ENCODE measurements at regions not wholly inside any gene's neighbourhood (a gene's known extent, or its start where the extent isn't known, plus 50 kb on each side); places are given as distances from the start of the nearest gene placed in this dataset.

- H2BK120ac ChIP-seq (ENCODE audit: low read depth, low read length): no peak overlapping the region
- no peak overlapping the region for H3K9ac ChIP-seq (ENCODE audit: low read depth, low read length)
- BruUV-seq (replicated peaks): no TSS peak
- H3K27ac ChIP-seq (ENCODE audit: insufficient read depth, low read length): no peak overlapping the region
- no peak overlapping the region for H4K8ac ChIP-seq (ENCODE audit: low read depth in 2 of 2, low read length in 2 of 2)
- no peaks in the 10 kb centered on the region for H3K79me1 ChIP-seq (ENCODE audit: low read depth in 1 of 2, low read length in 2 of 2)
- H4K91ac ChIP-seq (ENCODE audit: insufficient read depth, low read depth, low read length): no peak overlapping the region
- H3K9me1 ChIP-seq (ENCODE audit: insufficient read depth, low read length): no peaks in the 10 kb centered on the region
- WGBS, 2 experiments (ENCODE audit: extremely low coverage in 2 of 2, insufficient read length in 1 of 2): 47% methylated on average over 3 of the region's 13 CpGs; no CpG with 5 or more reads in 1 of the 2 experiments
- H3K36me3 ChIP-seq (ENCODE audit: control insufficient read depth, insufficient read depth, low read length): no peaks in the 10 kb centered on the region
- no peak overlapping the region for H3K4me2 ChIP-seq (ENCODE audit: low read depth, low read length)
- no peak overlapping the region for H3K56ac ChIP-seq (ENCODE audit: extremely low read depth, insufficient read depth, low read length)
- H3K27me3 ChIP-seq (ENCODE audit: control insufficient read depth, insufficient read depth, low read length): no peaks in the 10 kb centered on the region
- intact Hi-C loops (cut with micrococcal nuclease): no loop called here
- H3K18ac ChIP-seq (ENCODE audit: low read depth, low read length): no peak overlapping the region
- H3K14ac ChIP-seq (replicated peaks; ENCODE audit: low read depth, low read length): no peak overlapping the region
- no peak overlapping the region for H2BK20ac ChIP-seq (ENCODE audit: low read depth, low read length)
- DNase-seq (no peak), ATAC-seq (ENCODE audit: low read depth) (no peak)
- no peak overlapping the region for H2AFZ ChIP-seq (replicated peaks; ENCODE audit: low read length, poor library complexity)
- no peak overlapping the region for H4K5ac ChIP-seq (ENCODE audit: low read depth, low read length)
- TF ChIP-seq RCOR1 (IDR thresholded peaks at IDR 0.05; ENCODE audit: insufficient replicate concordance, low read length): no peak
- no peak for TF ChIP-seq MXI1 (IDR thresholded peaks at IDR 0.05; ENCODE audit: borderline replicate concordance, low read depth, low read length)
- no peak for TF ChIP-seq FOS (IDR thresholded peaks at IDR 0.05; ENCODE audit: low read depth, low read length)
- TF ChIP-seq MAFK (IDR thresholded peaks at IDR 0.05; ENCODE audit: low read depth, low read length): no peak
- in situ Hi-C loops (cut with MboI; ENCODE audit: low sequenced_read_pairs): no loop called here
- H2BK15ac ChIP-seq (ENCODE audit: low read depth, low read length): no peak overlapping the region
- no peak overlapping the region for H2AK5ac ChIP-seq (ENCODE audit: low read depth, low read length)
- no peak overlapping the region for H3K4me3 ChIP-seq (ENCODE audit: insufficient read depth, low read depth, low read length)
- H3K23ac ChIP-seq (ENCODE audit: low read depth, low read length): no peak overlapping the region
- peaks cover 2% of the 10 kb centered on the region; the same call in 1 of the 2 replicates for H3K9me3 ChIP-seq (ENCODE audit: control insufficient read depth, insufficient read depth, low read length)
- H2AK9ac ChIP-seq (replicated peaks; ENCODE audit: low read depth, low read length, poor library complexity): no peak overlapping the region
- H3K4ac ChIP-seq (ENCODE audit: low read depth, low read length): no peak overlapping the region
- no peaks in the 10 kb centered on the region for H3K4me1 ChIP-seq (ENCODE audit: control insufficient read depth, insufficient read depth, low read length)
- POLR2A ChIA-PET (ENCODE audit: unreplicated experiment): no interaction called here
- H4K20me1 ChIP-seq (ENCODE audit: insufficient read depth, low read length): no peaks in the 10 kb centered on the region
- no peak overlapping the region for H2BK5ac ChIP-seq (ENCODE audit: low read depth, low read length, poor library complexity, severe bottlenecking)
- CTCF ChIA-PET: no interaction called here
- dilution Hi-C loops (cut with HindIII; ENCODE audit: low sequenced_read_pairs, unreplicated experiment): no loop called here
These were observed 442.4 kb downstream of the TYW1 start for GRCh38 chr7:67438913-67439505.

Data from IMR-90 (cell line).